Immature natural killer cell (primary cell): ENCODE measurements at regions not wholly inside any gene's neighbourhood (a gene's known extent, or its start where the extent isn't known, plus 50 kb on each side); places are given as distances from the start of the nearest gene placed in this dataset.

Experiments used
- DNase-seq, 3 donors: peaks; one replicate each; pipeline ENCODE4 v3.0.0; 2022; ENCODE audit warnings: mixed read lengths in 1 of 3
- H3K27ac Mint-ChIP-seq, 6 donors: one replicate each; pipeline ENCODE4 v1.8.0; 2020; ENCODE audit warnings: mixed read lengths in 6 of 6, mild to moderate bottlenecking in 5 of 6, inconsistent platforms in 4 of 6, moderate library complexity in 3 of 6
- H3K27me3 Mint-ChIP-seq, 3 donors: one replicate each; pipeline ENCODE4 v1.8.0; 2020 to 2021; ENCODE audit warnings: low read depth in 3 of 3, mild to moderate bottlenecking in 3 of 3, mixed read lengths in 3 of 3, moderate library complexity in 3 of 3, inconsistent platforms in 1 of 3
- H3K36me3 Mint-ChIP-seq, 3 donors: one replicate each; pipeline ENCODE4 v1.8.0; 2020; ENCODE audit warnings: mixed read lengths in 3 of 3, inconsistent platforms in 2 of 3, mild to moderate bottlenecking in 2 of 3
- H3K4me1 Mint-ChIP-seq, 2 donors: one replicate each; pipeline ENCODE4 v1.8.0; 2020; ENCODE audit warnings: inconsistent platforms in 2 of 2, mild to moderate bottlenecking in 2 of 2, mixed read lengths in 2 of 2, moderate library complexity in 1 of 2
- H3K4me3 Mint-ChIP-seq, 5 donors: one replicate each; pipeline ENCODE4 v1.8.0; 2020; ENCODE audit warnings: mild to moderate bottlenecking in 5 of 5, mixed read lengths in 5 of 5, inconsistent platforms in 3 of 5, moderate library complexity in 3 of 5
- H3K9me3 Mint-ChIP-seq, 6 donors: one replicate each; pipeline ENCODE4 v1.8.0; 2020; ENCODE audit warnings: mild to moderate bottlenecking in 6 of 6, mixed read lengths in 6 of 6, inconsistent platforms in 4 of 6, moderate library complexity in 3 of 6

GRCh38 chr12:105548626-105549025 lies 218.1 kb downstream of the C12orf75 start:
- no peak overlapping the region for H3K4me3 Mint-ChIP-seq
- no peaks in the 10 kb centered on the region for H3K4me1 Mint-ChIP-seq
- H3K27ac Mint-ChIP-seq = no peak overlapping the region
- peaks cover 0 to 5% (median 3%) of the 10 kb centered on the region in 3 donors for H3K27me3 Mint-ChIP-seq
- H3K36me3 Mint-ChIP-seq = no peaks in the 10 kb centered on the region
- H3K9me3 Mint-ChIP-seq = peaks cover 0 to 6% (median 0%) of the 10 kb centered on the region in 6 donors
- DNase-seq = no peak

DNA sequence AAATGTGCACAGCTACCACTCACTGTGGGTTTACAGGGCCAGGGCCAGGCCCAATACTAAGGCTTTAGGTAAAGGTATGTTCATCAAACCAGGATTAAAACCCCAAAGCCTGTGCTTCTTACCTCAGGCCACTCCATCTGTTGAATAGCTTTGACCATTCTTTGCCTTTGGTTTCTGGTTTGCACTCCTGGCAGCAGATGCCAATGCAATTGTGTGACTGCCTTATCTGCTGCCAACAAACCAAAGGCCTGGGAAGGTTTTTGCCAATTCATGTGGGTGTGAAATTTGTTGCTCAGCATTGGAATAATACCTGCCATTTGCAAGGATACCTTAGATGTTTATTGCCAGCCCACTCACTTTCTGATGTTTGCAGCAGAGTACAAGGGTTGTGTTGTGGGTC lies 221.6 kb downstream of the C12orf75 start:
- H3K9me3 Mint-ChIP-seq = peaks cover 0 to 2% (median 0%) of the 10 kb centered on the region in 6 donors
- H3K27ac Mint-ChIP-seq = no peak overlapping the region
- no peak overlapping the region for H3K4me3 Mint-ChIP-seq
- H3K4me1 Mint-ChIP-seq = no peaks in the 10 kb centered on the region
- DNase-seq = no peak
- no peaks in the 10 kb centered on the region for H3K36me3 Mint-ChIP-seq
- H3K27me3 Mint-ChIP-seq = peaks cover 0 to 3% (median under 1%) of the 10 kb centered on the region in 3 donors

DNA sequence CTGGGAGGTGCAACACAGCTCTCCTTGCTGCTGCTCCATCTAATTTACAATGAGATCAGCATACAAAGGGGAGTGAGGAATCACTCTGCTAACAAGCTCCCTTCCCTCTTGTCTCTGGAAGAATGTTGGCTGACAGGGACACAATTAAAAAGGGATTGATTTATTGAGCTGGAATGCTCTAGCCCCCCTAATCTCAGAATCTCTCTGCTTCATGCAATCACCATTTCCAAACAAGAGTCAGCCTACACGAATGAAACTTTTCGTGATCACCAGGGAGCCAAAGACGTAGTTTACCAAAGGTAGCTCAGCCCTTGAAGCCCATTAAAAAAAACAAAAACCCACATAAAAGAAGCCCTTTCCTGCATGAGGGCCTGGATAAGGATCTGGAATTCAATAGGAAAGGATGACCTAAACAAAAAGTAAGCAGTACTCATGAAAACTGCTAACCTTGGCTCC lies 223.8 kb downstream of the C12orf75 start:
- Mint-ChIP-seq H3K4me3 (no peak overlapping the region), H3K9me3 (no peaks in the 10 kb centered on the region), H3K4me1 (no peaks in the 10 kb centered on the region), H3K27ac (no peak overlapping the region), H3K27me3 (peaks cover 0 to 2% (median 0%) of the 10 kb centered on the region in 3 donors), H3K36me3 (no peaks in the 10 kb centered on the region)
- no peak for DNase-seq

DNA sequence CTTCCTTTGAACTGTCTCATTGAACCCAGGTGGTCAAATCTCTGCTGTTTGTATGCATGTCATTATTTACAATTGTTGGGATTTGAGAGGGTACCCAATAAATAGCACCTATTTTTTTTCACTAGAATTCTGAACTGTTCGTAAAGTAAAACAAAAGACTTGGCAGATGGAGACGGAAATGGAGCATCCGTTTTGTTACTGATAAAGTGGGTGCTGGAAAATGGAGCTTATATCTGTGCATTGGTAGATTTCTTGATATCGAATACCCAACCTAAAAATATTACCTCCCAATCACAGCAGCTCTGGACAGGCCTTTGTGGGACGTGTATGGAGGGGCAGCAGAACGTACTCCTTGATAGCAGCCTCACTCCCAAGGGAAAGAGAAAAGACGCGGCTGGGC lies 224.4 kb downstream of the C12orf75 start:
- Mint-ChIP-seq H3K9me3 (no peaks in the 10 kb centered on the region), H3K4me1 (no peaks in the 10 kb centered on the region), H3K27ac (no peak overlapping the region), H3K27me3 (peaks cover 0 to 2% (median 0%) of the 10 kb centered on the region in 3 donors), H3K36me3 (no peaks in the 10 kb centered on the region), H3K4me3 (no peak overlapping the region)
- no peak for DNase-seq

DNA sequence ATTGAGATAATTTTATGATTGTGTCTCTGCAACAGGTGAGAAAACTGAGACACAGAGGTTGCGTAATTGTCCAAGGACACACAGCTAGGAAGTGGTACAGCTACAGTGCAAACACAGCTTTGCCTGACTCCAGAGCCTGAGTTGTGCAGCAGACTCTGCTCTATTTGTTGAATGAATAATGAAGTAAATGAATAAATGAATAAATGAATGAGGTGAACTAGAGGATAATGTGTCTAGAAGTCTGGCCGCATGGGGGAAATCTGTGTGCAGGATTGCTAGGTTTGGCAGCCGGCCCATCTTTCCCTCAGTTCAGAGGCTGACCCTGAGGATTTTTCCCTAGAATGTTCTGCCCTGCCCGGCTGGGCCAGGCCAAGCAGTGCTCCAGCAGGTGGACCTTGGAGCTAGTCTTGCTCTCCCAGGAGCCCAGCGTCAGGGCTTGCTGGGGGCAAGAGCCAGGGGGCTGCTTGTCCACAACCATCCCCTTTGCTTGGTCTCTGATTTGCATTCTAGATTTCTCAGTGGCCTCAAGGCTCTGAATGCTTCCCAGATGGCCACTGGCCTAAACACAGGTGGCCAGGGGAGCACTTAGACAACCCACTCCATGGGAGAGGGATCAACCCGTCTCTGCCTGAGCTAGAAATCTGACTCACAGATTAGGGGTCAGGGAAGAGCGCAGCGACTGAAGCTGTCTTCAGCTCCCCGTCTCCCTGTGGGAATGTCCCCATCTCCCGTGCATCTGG lies 225.2 kb downstream of the C12orf75 start:
- Mint-ChIP-seq H3K4me3 (no peak overlapping the region), H3K27me3 (peaks cover 0 to 3% (median 0%) of the 10 kb centered on the region in 3 donors), H3K36me3 (no peaks in the 10 kb centered on the region), H3K4me1 (no peaks in the 10 kb centered on the region), H3K27ac (no peak overlapping the region), H3K9me3 (peaks cover 0 to 2% (median 0%) of the 10 kb centered on the region in 6 donors)
- DNase-seq = no peak

- Mint-ChIP-seq H3K9me3 (peaks cover 0 to 2% (median 0%) of the 10 kb centered on the region in 6 donors), H3K27me3 (peaks cover 0 to 5% (median 0%) of the 10 kb centered on the region in 3 donors)
Measured at GRCh38 chr12:105559310-105559709, 228.8 kb downstream of the C12orf75 start.

DNA sequence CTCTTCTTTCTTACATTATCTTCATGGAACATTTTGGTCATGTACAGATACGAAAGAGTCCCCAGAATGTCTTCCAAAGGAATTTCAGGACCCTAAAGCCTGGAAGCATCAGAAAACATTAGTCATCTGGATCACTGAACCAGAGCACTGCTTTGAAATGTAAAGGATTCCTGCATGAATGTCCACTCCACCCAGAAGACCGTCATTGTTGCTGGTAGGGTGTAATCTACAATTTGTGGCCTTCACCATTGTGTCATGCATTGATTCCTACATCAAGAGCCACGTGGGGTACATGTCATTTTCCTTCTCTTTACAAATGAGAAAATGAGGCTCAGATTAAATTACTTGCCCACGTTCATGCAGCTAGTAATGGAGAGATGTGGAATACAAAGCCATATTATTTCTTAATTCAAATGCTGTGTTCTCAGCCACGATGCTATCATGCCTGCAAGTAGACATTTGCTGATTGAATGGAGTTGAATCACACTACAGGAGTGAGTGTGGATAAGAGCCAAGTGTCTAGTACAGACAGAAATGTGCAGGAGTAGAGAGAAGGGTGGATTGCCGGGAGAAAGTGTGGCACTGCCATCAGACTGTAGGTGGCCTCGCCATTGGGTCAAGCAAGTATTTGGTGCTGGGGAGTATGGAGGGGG lies 231.2 kb downstream of the C12orf75 start:
- Mint-ChIP-seq H3K27me3 (peaks cover 0 to 6% (median 0%) of the 10 kb centered on the region in 3 donors), H3K4me1 (no peaks in the 10 kb centered on the region), H3K9me3 (peaks cover 0 to 2% (median 0%) of the 10 kb centered on the region in 6 donors), H3K27ac (no peak overlapping the region), H3K4me3 (no peak overlapping the region), H3K36me3 (no peaks in the 10 kb centered on the region)
- no peak for DNase-seq

More at GRCh38 chr12:105559310-105559709, 228.8 kb downstream of the C12orf75 start:
- no peak overlapping the region for H3K27ac Mint-ChIP-seq
- H3K4me3 Mint-ChIP-seq = no peak overlapping the region
- H3K36me3 Mint-ChIP-seq = no peaks in the 10 kb centered on the region
- no peaks in the 10 kb centered on the region for H3K4me1 Mint-ChIP-seq
- DNase-seq = no peak

- H3K27ac Mint-ChIP-seq = no peak overlapping the region
- H3K27me3 Mint-ChIP-seq = peaks cover 0 to 6% (median 0%) of the 10 kb centered on the region in 3 donors
- H3K4me1 Mint-ChIP-seq = no peaks in the 10 kb centered on the region
- peaks cover 0 to 2% (median 0%) of the 10 kb centered on the region in 6 donors for H3K9me3 Mint-ChIP-seq
- no peak for DNase-seq
- no peaks in the 10 kb centered on the region for H3K36me3 Mint-ChIP-seq
- H3K4me3 Mint-ChIP-seq = no peak overlapping the region
Measured at GRCh38 chr12:105562199-105562971, 231.9 kb downstream of the C12orf75 start.

GRCh38 chr12:105567061-105567460 lies 236.6 kb downstream of the C12orf75 start:
- Mint-ChIP-seq H3K27ac (no peak overlapping the region), H3K36me3 (no peaks in the 10 kb centered on the region), H3K4me1 (peaks cover 2 to 4% of the 10 kb centered on the region in 2 donors), H3K9me3 (no peaks in the 10 kb centered on the region), H3K4me3 (no peak overlapping the region), H3K27me3 (peaks cover 1 to 2% (median 2%) of the 10 kb centered on the region in 3 donors)
- DNase-seq = no peak

GRCh38 chr12:105569886-105570285 lies 239.4 kb downstream of the C12orf75 start:
- H3K36me3 Mint-ChIP-seq = no peaks in the 10 kb centered on the region
- no peak overlapping the region for H3K27ac Mint-ChIP-seq
- peaks cover 2 to 4% of the 10 kb centered on the region in 2 donors for H3K4me1 Mint-ChIP-seq
- H3K4me3 Mint-ChIP-seq = no peak overlapping the region
- no peak for DNase-seq
- H3K27me3 Mint-ChIP-seq = peaks cover 4 to 5% (median 4%) of the 10 kb centered on the region in 3 donors
- H3K9me3 Mint-ChIP-seq = peaks cover 0 to 2% (median 0%) of the 10 kb centered on the region in 6 donors

DNA sequence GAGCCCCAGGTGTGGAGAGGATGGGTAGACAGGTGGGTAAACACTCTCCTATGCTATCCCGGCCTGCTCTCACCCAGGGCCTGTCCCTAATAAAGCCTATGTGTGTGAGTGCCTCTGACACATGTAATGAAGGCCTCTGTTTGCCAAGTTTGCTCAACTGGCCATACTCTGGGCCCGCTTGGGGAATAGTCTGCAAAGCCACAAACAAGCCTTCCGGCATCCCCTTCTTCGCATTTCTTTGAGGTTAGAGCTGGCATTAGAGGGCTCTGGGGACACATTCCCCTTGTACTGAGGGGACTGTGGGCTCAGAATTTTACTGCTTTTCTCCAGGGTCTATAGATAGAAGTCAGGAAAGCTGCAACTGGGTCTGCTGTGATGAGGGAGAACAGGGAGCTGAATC lies 240.5 kb downstream of the C12orf75 start:
- no peak overlapping the region for H3K4me3 Mint-ChIP-seq
- peaks cover 2 to 4% of the 10 kb centered on the region in 2 donors for H3K4me1 Mint-ChIP-seq
- no peak for DNase-seq
- no peak overlapping the region for H3K27ac Mint-ChIP-seq
- H3K27me3 Mint-ChIP-seq = peaks cover 4 to 5% (median 4%) of the 10 kb centered on the region in 3 donors
- peaks cover 0 to 2% (median 0%) of the 10 kb centered on the region in 6 donors for H3K9me3 Mint-ChIP-seq
- H3K36me3 Mint-ChIP-seq = no peaks in the 10 kb centered on the region

GRCh38 chr12:105573574-105573973 lies 243.1 kb downstream of the C12orf75 start:
- Mint-ChIP-seq H3K9me3 (peaks cover 0 to 2% (median 0%) of the 10 kb centered on the region in 6 donors), H3K27ac (no peak overlapping the region), H3K36me3 (no peaks in the 10 kb centered on the region), H3K4me1 (peaks cover 2 to 4% of the 10 kb centered on the region in 2 donors), H3K4me3 (no peak overlapping the region), H3K27me3 (peaks cover 2 to 5% (median 3%) of the 10 kb centered on the region in 3 donors)
- DNase-seq = no peak

GRCh38 chr12:105574056-105574715 lies 243.7 kb downstream of the C12orf75 start:
- H3K4me3 Mint-ChIP-seq = no peak overlapping the region
- DNase-seq = no peak
- H3K9me3 Mint-ChIP-seq = peaks cover 0 to 2% (median 0%) of the 10 kb centered on the region in 6 donors
- H3K27me3 Mint-ChIP-seq = peaks cover 2 to 5% (median 3%) of the 10 kb centered on the region in 3 donors
- H3K4me1 Mint-ChIP-seq = peaks cover 2 to 4% of the 10 kb centered on the region in 2 donors
- no peaks in the 10 kb centered on the region for H3K36me3 Mint-ChIP-seq
- no peak overlapping the region for H3K27ac Mint-ChIP-seq
